ENCODE measurements at regions not wholly inside any gene's neighbourhood (a gene's known extent, or its start where the extent isn't known, plus 50 kb on each side); places are given as distances from the start of the nearest gene placed in this dataset.

GRCh38 chr9:11676821-11677220, 1016.4 kb upstream of the TYRP1 start:
- Histone ChIP-seq H3K27ac (ENCODE audit: low read depth, low read length, poor library complexity, severe bottlenecking) (no peak overlapping the region), H3K4me1 (ENCODE audit: insufficient read depth, low read length, poor library complexity, severe bottlenecking) (no peaks in the 10 kb centered on the region), H2AFZ (ENCODE audit: low read length) (no peak overlapping the region), H3K36me3 (ENCODE audit: insufficient read depth, low read length) (no peaks in the 10 kb centered on the region), H4K20me1 (ENCODE audit: insufficient read depth, low read length) (no peaks in the 10 kb centered on the region), H3K9me3 (ENCODE audit: low read length) (no peaks in the 10 kb centered on the region), H3K4me3 (ENCODE audit: low read depth, low read length, poor library complexity, severe bottlenecking) (no peak overlapping the region), H3K4me2 (ENCODE audit: low read length) (no peak overlapping the region), H3K79me2 (ENCODE audit: insufficient read depth, low read depth, low read length) (no peaks in the 10 kb centered on the region), H3K9me2 (ENCODE audit: insufficient read depth, low read length) (no peaks in the 10 kb centered on the region)
- CTCF ChIA-PET (ENCODE audit: unreplicated experiment): no interaction called here
- BruUV-seq (replicated peaks): no TSS peak
- POLR2A ChIA-PET: no interaction called here
- TF ChIP-seq CTCF (conservative IDR thresholded peaks at IDR 0.05; ENCODE audit: low read length) (no peak), EZH2phosphoT487 (IDR thresholded peaks at IDR 0.05; ENCODE audit: borderline replicate concordance, low read depth, low read length) (no peak)
- no peak for DNase-seq (ENCODE audit: low spot score)
- intact Hi-C loops (cut with micrococcal nuclease; ENCODE audit: unreplicated experiment): no loop called here

- no peaks in the 10 kb centered on the region for H4K20me1 ChIP-seq (ENCODE audit: insufficient read depth, low read length)
- no peak overlapping the region for H3K27ac ChIP-seq (ENCODE audit: low read depth, low read length, poor library complexity, severe bottlenecking)
- H3K36me3 ChIP-seq (ENCODE audit: insufficient read depth, low read length): no peaks in the 10 kb centered on the region
- no peaks in the 10 kb centered on the region for H3K9me2 ChIP-seq (ENCODE audit: insufficient read depth, low read length)
- CTCF ChIA-PET (ENCODE audit: unreplicated experiment): no interaction called here
- POLR2A ChIA-PET: interaction anchor here (0.6 kb wide), 1 partner anchor 56 kb away, joined by 3 read pairs; no protein-coding TSS in a partner anchor
- H3K9me3 ChIP-seq (ENCODE audit: low read length): no peaks in the 10 kb centered on the region
- intact Hi-C loops (cut with micrococcal nuclease; ENCODE audit: unreplicated experiment): no loop called here
- H2AFZ ChIP-seq (ENCODE audit: low read length): no peak overlapping the region
- no peaks in the 10 kb centered on the region for H3K79me2 ChIP-seq (ENCODE audit: insufficient read depth, low read depth, low read length)
- DNase-seq (ENCODE audit: low spot score): no peak
- no peak overlapping the region for H3K4me2 ChIP-seq (ENCODE audit: low read length)
- H3K4me3 ChIP-seq (ENCODE audit: low read depth, low read length, poor library complexity, severe bottlenecking): no peak overlapping the region
- TF ChIP-seq EZH2phosphoT487 (IDR thresholded peaks at IDR 0.05; ENCODE audit: borderline replicate concordance, low read depth, low read length) (no peak), CTCF (conservative IDR thresholded peaks at IDR 0.05; ENCODE audit: low read length) (no peak)
- no peaks in the 10 kb centered on the region for H3K4me1 ChIP-seq (ENCODE audit: insufficient read depth, low read length, poor library complexity, severe bottlenecking)
- no TSS peak for BruUV-seq (replicated peaks)
These were observed 1006.5 kb upstream of the TYRP1 start for GRCh38 chr9:11686733-11687132.

GRCh38 chr9:11697126-11697525, 996.1 kb upstream of the TYRP1 start:
- Histone ChIP-seq H3K4me2 (ENCODE audit: low read length) (no peak overlapping the region), H3K9me3 (ENCODE audit: low read length) (no peaks in the 10 kb centered on the region), H3K79me2 (ENCODE audit: insufficient read depth, low read depth, low read length) (no peaks in the 10 kb centered on the region), H3K4me3 (ENCODE audit: low read depth, low read length, poor library complexity, severe bottlenecking) (no peak overlapping the region), H3K27ac (ENCODE audit: low read depth, low read length, poor library complexity, severe bottlenecking) (no peak overlapping the region), H3K36me3 (ENCODE audit: insufficient read depth, low read length) (no peaks in the 10 kb centered on the region), H3K4me1 (ENCODE audit: insufficient read depth, low read length, poor library complexity, severe bottlenecking) (no peaks in the 10 kb centered on the region), H2AFZ (ENCODE audit: low read length) (no peak overlapping the region), H3K9me2 (ENCODE audit: insufficient read depth, low read length) (no peaks in the 10 kb centered on the region), H4K20me1 (ENCODE audit: insufficient read depth, low read length) (no peaks in the 10 kb centered on the region)
- intact Hi-C loops (cut with micrococcal nuclease; ENCODE audit: unreplicated experiment): no loop called here
- no peak for TF ChIP-seq CTCF (conservative IDR thresholded peaks at IDR 0.05; ENCODE audit: low read length)
- TF ChIP-seq EZH2phosphoT487 (IDR thresholded peaks at IDR 0.05; ENCODE audit: borderline replicate concordance, low read depth, low read length): no peak
- CTCF ChIA-PET (ENCODE audit: unreplicated experiment): no interaction called here
- BruUV-seq (replicated peaks): no TSS peak
- no peak for DNase-seq (ENCODE audit: low spot score)
- POLR2A ChIA-PET: no interaction called here

Measured in OCI-LY7 (cell line).